Neural progenitor cell (in vitro differentiated cells): ENCODE measurements at regions not wholly inside any gene's neighbourhood (a gene's known extent, or its start where the extent isn't known, plus 50 kb on each side); places are given as distances from the start of the nearest gene placed in this dataset.

Experiments
- DNase-seq: peaks from one replicate; pipeline ENCODE4 v3.0.0-alpha.2; 2016; ENCODE audit warnings: low spot score
- H2AFZ ChIP-seq: fragments of 200-600 bp; sonication (generic); replicated peaks from 2 replicates; pipeline ENCODE4 v1.6.1; 2016; ENCODE audit warnings: antibody characterized with exemption
- H3F3A ChIP-seq: fragments of 200-600 bp; sonication (generic); 2 replicates; pipeline ENCODE4 v1.6.1; 2016; ENCODE audit warnings: antibody characterized with exemption, low read depth
- H3K27ac ChIP-seq: fragments of 200-600 bp; sonication (generic); 2 replicates; pipeline ENCODE4 v1.5.1; 2016; ENCODE audit warnings: mild to moderate bottlenecking
- H3K27me3 ChIP-seq: fragments of 200-600 bp; sonication (generic); 2 replicates; pipeline ENCODE4 v1.6.1; 2016; ENCODE audit warnings: mild to moderate bottlenecking, moderate library complexity
- H3K36me3 ChIP-seq: fragments of 200-600 bp; sonication (generic); 2 replicates; pipeline ENCODE4 v1.5.1; 2016
- H3K4me1 ChIP-seq: fragments of 200-600 bp; sonication (generic); 2 replicates; pipeline ENCODE4 v1.6.1; 2016; ENCODE audit warnings: mixed run types
- H3K4me2 ChIP-seq: fragments of 200-600 bp; sonication (generic); 2 replicates; pipeline ENCODE4 v1.6.1; 2016
- H3K4me3 ChIP-seq: fragments of 200-600 bp; sonication (generic); 2 replicates; pipeline ENCODE4 v1.5.1; 2016
- H3K79me2 ChIP-seq: fragments of 200-600 bp; sonication (generic); 2 replicates; pipeline ENCODE4 v1.6.1; 2016; ENCODE audit warnings: low read depth
- H3K9ac ChIP-seq: fragments of 200-600 bp; sonication (generic); 2 replicates; pipeline ENCODE4 v1.6.1; 2016
- H3K9me3 ChIP-seq: fragments of 200-600 bp; sonication (generic); 2 replicates; pipeline ENCODE4 v1.5.1; 2016; ENCODE audit warnings: low read depth
- H4K20me1 ChIP-seq: fragments of 200-600 bp; sonication (generic); 2 replicates; pipeline ENCODE4 v1.6.1; 2016; ENCODE audit warnings: low read depth
- H3K27ac Mint-ChIP-seq: 3 replicates; pipeline ENCODE4 v1.8.0; 2021; ENCODE audit warnings: mixed read lengths
- H3K27me3 Mint-ChIP-seq: 2 replicates; pipeline ENCODE4 v1.8.0; 2022; ENCODE audit warnings: low read depth, mild to moderate bottlenecking, inconsistent platforms, moderate library complexity, mixed read lengths; ENCODE audit not compliant: insufficient read depth
- H3K36me3 Mint-ChIP-seq: 3 replicates; pipeline ENCODE4 v1.8.0; 2021; ENCODE audit warnings: mixed read lengths
- H3K4me1 Mint-ChIP-seq: 3 replicates; pipeline ENCODE4 v1.8.0; 2021; ENCODE audit warnings: mixed read lengths
- H3K4me3 Mint-ChIP-seq: 3 replicates; pipeline ENCODE4 v1.8.0; 2021; ENCODE audit warnings: mild to moderate bottlenecking, moderate library complexity, mixed read lengths
- H3K9me3 Mint-ChIP-seq: 3 replicates; pipeline ENCODE4 v1.8.0; 2020; ENCODE audit warnings: mixed read lengths
- EZH2 ChIP-seq: fragments of 200-600 bp; sonication (generic); IDR thresholded peaks from 2 replicates; pipeline ENCODE4 v1.6.1; 2017; ENCODE audit warnings: antibody characterized with exemption, mild to moderate bottlenecking, moderate library complexity
- EZH2phosphoT487 ChIP-seq: fragments of 200-600 bp; sonication (generic); IDR thresholded peaks from 2 replicates; pipeline ENCODE4 v1.6.1; 2017; ENCODE audit warnings: antibody characterized with exemption
- TF ChIP-seq, protein P1 (sequence below): fragments of 200-600 bp; sonication (generic); IDR thresholded peaks from 2 replicates; pipeline ENCODE4 v1.5.1; 2017; ENCODE audit warnings: antibody characterized with exemption, mild to moderate bottlenecking

DNA sequence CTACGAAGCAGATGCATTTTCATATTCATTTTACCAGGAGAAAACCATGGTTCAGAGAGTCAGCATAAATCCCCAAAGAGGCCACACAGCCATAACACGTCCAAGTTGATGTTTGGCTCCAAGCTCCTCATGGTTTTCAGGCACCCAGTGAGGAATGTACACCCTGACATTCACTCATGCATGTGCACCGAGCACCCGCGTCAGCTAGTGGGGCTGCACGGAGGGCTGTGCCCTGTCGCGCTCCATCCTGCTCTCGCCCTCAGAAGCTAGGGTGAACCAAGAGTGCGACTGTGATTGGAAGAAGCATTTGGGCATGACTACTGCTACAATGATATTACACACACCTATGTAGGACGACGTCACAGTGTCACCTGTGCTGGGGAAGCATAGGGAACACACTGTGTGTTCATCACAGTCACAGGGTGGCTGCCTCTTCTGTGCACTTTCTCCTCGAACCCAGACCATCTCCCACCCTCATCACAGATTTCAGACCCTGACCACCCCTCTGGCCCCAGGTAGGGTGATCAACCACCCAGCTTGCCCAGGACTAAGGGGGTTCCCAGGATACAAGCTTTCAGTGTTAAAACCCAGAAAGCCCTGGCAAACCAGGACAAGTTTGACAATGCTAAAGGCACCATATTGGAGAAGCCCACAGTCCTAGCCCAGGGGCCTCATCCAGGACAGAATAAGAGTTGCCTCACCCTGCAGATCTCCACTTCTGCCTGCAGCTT, 148.6 kb upstream of the ZNF507 start:
- Histone ChIP-seq H3K36me3 (no peaks in the 10 kb centered on the region), H3K4me2 (no peak overlapping the region), H4K20me1 (no peaks in the 10 kb centered on the region), H3F3A (no peaks in the 10 kb centered on the region), H3K4me1 (no peaks in the 10 kb centered on the region), H3K9me3 (no peaks in the 10 kb centered on the region), H3K9ac (no peak overlapping the region), H3K27ac (no peak overlapping the region), H3K27me3 (no peaks in the 10 kb centered on the region), H3K79me2 (no peaks in the 10 kb centered on the region), H2AFZ (no peak overlapping the region), H3K4me3 (no peak overlapping the region)
- peaks cover 1% of the 10 kb centered on the region for H3K27me3 Mint-ChIP-seq
- peaks cover 4% of the 10 kb centered on the region for H3K9me3 Mint-ChIP-seq
- H3K4me1 Mint-ChIP-seq: peaks cover 5% of the 10 kb centered on the region
- no peak for TF ChIP-seq EZH2phosphoT487
- DNase-seq: no peak
- H3K36me3 Mint-ChIP-seq: no peaks in the 10 kb centered on the region
- no peak overlapping the region for H3K27ac Mint-ChIP-seq
- no peak overlapping the region for H3K4me3 Mint-ChIP-seq

DNA sequence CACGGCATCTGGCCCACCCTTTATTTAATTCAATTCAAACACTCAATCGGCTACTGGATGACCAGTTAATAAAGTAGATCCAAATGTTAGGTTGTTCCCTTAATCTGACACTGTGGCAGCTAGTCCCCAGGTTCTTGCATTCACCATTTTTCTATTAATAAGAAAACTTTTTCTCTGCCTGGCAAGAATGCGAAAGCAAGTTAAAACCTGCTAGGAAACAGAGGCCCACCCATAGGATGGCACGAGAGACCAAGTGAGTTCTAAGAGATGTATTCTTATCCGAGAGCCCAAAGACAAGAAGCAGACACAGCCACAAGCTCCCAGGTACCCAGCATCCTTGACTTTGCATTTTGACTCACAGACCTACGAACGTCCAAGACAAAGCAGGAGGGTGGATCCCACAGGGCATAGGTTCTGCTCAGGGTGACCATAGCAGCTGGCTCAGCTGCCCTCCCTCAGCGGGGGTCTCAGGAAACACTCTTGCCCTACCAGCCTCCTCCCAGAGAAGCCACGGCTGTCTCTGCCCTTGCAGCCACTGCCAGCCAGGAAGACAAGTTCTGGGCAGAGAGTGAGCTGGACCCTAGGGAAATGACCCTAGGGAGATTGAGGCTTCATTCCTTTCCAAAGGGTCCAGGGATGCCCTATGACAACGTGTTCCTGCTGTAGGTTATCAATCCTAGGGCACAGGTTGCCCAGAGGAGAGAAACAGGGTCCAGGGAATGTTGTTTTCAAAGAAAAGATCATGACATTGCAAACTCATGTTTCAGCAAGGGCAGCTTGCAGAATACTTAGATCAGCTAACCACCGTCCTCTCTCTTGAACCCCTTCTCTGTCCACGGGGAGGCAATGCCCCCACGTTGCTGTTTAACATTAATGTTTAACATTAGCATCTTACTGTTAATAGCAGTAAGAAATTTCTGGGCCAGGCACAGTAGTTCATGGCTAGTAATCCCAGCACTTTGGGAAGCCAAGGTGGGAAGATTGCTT, 147.2 kb upstream of the ZNF507 start:
- no peaks in the 10 kb centered on the region for H3F3A ChIP-seq
- no peak overlapping the region for H3K4me2 ChIP-seq
- H3K9me3 ChIP-seq: no peaks in the 10 kb centered on the region
- no peaks in the 10 kb centered on the region for H3K36me3 ChIP-seq
- TF ChIP-seq EZH2phosphoT487 (no peak), EZH2 (no peak)
- TF ChIP-seq, protein P1, sequence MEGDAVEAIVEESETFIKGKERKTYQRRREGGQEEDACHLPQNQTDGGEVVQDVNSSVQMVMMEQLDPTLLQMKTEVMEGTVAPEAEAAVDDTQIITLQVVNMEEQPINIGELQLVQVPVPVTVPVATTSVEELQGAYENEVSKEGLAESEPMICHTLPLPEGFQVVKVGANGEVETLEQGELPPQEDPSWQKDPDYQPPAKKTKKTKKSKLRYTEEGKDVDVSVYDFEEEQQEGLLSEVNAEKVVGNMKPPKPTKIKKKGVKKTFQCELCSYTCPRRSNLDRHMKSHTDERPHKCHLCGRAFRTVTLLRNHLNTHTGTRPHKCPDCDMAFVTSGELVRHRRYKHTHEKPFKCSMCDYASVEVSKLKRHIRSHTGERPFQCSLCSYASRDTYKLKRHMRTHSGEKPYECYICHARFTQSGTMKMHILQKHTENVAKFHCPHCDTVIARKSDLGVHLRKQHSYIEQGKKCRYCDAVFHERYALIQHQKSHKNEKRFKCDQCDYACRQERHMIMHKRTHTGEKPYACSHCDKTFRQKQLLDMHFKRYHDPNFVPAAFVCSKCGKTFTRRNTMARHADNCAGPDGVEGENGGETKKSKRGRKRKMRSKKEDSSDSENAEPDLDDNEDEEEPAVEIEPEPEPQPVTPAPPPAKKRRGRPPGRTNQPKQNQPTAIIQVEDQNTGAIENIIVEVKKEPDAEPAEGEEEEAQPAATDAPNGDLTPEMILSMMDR: no peak
- H3K9ac ChIP-seq: no peak overlapping the region
- peaks cover 5% of the 10 kb centered on the region for H3K4me1 Mint-ChIP-seq
- H3K27me3 ChIP-seq: no peaks in the 10 kb centered on the region
- H3K36me3 Mint-ChIP-seq: no peaks in the 10 kb centered on the region
- H3K27ac Mint-ChIP-seq: no peak overlapping the region
- DNase-seq: no peak
- no peak overlapping the region for H2AFZ ChIP-seq
- no peaks in the 10 kb centered on the region for H3K79me2 ChIP-seq
- H4K20me1 ChIP-seq: no peaks in the 10 kb centered on the region
- no peaks in the 10 kb centered on the region for H3K27me3 Mint-ChIP-seq
- H3K4me3 Mint-ChIP-seq: no peak overlapping the region
- no peak overlapping the region for H3K4me3 ChIP-seq
- no peaks in the 10 kb centered on the region for H3K4me1 ChIP-seq
- H3K9me3 Mint-ChIP-seq: no peaks in the 10 kb centered on the region
- no peak overlapping the region for H3K27ac ChIP-seq

DNA sequence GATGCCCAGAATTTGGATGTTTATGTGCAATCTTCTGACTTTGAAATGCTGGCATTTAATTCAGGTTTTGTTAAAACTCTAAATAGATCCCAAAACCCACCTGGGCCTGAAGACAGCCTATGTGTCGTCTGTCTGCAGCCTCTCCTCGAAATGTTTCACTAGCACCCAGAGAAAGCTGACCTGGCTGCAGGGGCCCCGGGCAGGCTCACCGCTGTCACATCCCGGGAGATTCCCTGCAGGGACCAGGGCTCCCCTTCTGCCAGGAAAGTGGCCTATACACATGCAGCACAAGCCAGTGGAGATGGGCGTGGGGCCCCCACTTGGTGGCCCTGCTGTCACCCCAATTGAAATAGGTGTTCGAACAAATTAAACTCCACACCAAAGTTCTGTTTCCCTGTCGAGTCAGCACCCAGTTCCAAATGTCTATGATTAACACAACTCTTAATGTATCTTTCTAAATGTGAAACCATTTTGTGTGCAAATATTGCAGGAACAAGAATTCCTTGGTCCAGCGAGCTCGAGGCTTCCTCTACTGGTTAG, 145.8 kb upstream of the ZNF507 start:
- Histone ChIP-seq H3K27me3 (no peaks in the 10 kb centered on the region), H3K9ac (no peak overlapping the region), H3F3A (no peaks in the 10 kb centered on the region), H3K9me3 (no peaks in the 10 kb centered on the region), H3K27ac (no peak overlapping the region), H3K79me2 (no peaks in the 10 kb centered on the region), H3K4me1 (no peaks in the 10 kb centered on the region), H4K20me1 (no peaks in the 10 kb centered on the region), H3K4me2 (no peak overlapping the region), H3K4me3 (no peak overlapping the region), H3K36me3 (no peaks in the 10 kb centered on the region), H2AFZ (no peak overlapping the region)
- Mint-ChIP-seq H3K4me3 (no peak overlapping the region), H3K27me3 (no peaks in the 10 kb centered on the region), H3K9me3 (no peaks in the 10 kb centered on the region), H3K4me1 (peaks cover 5% of the 10 kb centered on the region), H3K36me3 (no peaks in the 10 kb centered on the region), H3K27ac (no peak overlapping the region)
- DNase-seq: no peak
- TF ChIP-seq, protein P1: no peak
- no peak for TF ChIP-seq EZH2
- no peak for TF ChIP-seq EZH2phosphoT487
